Stimulated activated CD4-positive, alpha-beta T cell treated with anti-CD3 and anti-CD28 coated beads, Interleukin-1b, Interleukin-23, amount 100 ng/mL, for 48 hours (primary cell): ENCODE measurements at regions not wholly inside any gene's neighbourhood (a gene's known extent, or its start where the extent isn't known, plus 50 kb on each side); places are given as distances from the start of the nearest gene placed in this dataset.

Source experiments
- DNase-seq: peaks from one replicate; pipeline ENCODE4 v3.0.0-alpha.2; 2020

- no peak for DNase-seq
These were observed 134.5 kb upstream of the DDX18 start for GRCh38 chr2:117679952-117680351.

DNA sequence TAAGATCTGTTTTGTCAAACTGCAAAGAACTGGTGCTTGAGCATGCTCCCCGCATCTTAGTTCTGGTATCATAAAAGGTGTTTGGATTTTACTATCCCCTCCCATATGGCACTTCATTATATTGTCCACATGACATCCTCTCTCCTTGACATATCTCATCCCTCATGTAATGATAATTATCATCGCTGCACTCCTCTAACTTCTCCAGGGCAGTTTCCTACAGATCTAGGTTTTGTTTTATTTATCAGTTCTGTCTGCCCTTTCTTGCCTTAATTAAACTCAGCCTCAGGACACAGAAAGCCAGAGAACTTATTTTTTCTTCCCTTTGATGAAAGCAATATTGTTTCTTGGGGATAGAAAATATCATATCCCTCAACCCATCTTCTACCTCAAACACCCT is 129.6 kb upstream of the DDX18 start:
- DNase-seq, result no peak

DNA sequence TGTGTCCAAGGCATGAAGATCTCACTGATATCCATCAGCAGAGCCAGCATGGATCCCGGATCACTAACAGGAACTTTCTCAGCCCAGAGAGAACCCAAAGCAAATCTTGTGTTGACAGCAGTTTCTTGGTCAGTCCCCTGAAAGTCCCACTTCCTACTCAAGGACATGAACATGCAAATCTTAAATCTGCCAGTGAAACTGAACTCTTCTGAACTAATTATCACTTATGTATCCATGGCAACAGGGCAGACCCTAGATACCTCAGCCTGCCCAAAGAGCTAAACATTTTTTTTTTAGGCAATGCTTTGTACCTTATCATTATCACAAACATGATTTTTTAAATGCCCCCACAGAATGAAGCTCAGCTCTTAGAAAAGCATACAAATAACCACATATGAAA is 127.8 kb upstream of the DDX18 start:
- DNase-seq, result no peak

- DNase-seq, result no peak
These were observed 122.9 kb upstream of the DDX18 start for GRCh38 chr2:117691595-117691994.

- DNase-seq, result no peak
These were observed 122.3 kb upstream of the DDX18 start for GRCh38 chr2:117692001-117692763.

DNA sequence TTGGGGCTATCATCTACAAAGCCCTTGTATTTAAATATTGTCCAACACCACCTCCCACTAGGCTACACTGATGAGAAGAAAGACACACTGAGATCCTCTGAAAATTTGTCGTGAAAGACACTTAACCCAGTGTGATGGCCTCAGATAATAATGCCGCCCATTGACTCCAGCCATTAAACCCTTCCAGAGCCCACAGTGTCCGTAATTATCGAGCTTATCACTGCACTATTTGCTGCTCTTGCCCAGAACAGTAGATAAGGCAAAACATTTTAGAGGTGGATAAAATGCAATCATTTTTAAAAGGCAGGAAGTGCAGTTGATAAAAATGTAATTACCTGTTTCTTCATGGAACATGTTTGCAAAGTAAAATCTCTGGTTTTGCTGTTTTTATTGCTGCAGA is 121.3 kb upstream of the DDX18 start:
- no peak for DNase-seq

GRCh38 chr2:117693651-117694050 is 120.8 kb upstream of the DDX18 start:
- DNase-seq, result no peak

- no peak for DNase-seq
These were observed 116.2 kb upstream of the DDX18 start for GRCh38 chr2:117698287-117698686.

DNA sequence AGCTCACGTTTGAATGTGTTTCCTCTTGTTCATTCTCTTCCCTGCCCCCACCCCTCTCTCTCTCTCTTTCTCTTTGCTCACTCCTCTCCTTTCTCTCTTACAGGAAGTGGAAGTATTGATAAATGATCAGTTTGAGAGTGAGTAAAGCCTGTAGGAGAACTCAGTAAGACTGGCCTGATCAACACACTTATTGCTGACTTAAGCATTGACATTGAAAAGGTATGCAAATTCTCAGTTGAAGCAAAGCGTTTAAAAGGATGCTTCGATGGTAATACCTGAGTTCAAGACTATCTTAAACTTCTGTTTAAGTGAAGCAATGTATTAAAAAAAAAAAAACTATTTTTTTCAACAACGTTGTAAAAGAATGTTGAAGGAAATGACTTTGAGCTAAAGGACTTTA is 115.7 kb upstream of the DDX18 start:
- no peak for DNase-seq

DNA sequence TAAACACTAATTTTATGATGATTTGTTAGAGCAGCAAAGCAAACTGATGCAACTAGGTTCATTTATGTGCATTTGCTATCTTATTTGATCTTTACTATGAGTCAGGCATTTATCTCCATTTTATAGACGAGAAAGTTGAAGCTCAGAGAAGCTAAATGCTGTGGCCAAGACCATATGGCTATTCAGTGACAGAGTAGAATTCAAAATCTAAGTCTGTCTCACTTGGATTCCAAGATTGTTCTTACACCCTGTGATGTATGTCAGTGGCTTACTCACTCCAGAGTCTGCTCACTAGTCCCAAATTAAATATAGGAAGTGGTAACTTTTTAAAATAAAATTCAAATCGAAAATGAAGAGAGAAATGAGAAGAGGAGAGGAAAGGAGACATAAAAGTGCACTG is 114.0 kb upstream of the DDX18 start:
- no peak for DNase-seq

GRCh38 chr2:117701365-117701764 is 113.1 kb upstream of the DDX18 start:
- DNase-seq, result no peak

DNA sequence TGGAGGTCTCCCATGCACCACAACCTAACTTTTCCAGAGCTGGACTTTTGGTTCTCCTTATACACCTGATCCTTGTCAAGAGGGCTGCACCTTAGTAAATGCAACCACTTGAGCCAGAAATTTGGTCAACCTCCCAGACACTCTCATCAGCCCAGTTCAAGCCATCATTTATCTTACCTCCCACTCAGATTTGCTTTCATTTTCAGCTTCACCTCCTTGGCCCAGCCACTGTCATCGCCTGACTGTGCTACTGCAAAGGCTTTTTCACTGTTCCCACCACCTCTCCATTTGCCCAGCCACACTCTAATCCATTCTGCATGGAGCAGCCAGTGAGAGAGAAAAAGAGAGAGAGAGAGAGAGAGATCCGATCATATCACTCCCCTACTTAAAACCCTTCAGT is 112.4 kb upstream of the DDX18 start:
- no peak for DNase-seq

GRCh38 chr2:117703858-117704257 is 110.6 kb upstream of the DDX18 start:
- no peak for DNase-seq

DNA sequence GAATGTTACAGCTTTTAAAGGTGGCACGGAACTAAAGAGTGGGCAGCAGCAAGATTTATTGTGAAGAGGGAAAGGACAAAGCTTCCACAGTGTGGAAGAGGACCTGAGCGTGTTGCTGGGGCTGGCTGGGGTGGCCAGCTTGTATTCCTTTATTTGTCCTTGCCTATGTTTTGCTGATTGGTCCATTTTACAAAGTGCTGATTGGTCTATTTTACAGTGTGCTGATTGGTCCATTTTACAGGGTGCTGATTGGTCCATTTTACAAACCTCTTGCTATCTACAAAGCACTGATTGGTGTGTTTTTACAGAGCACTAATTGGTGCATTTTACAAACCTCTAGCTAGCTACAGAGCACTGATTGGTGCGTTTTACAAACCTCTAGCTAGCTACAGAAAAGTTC is 109.7 kb upstream of the DDX18 start:
- DNase-seq, result no peak

- DNase-seq, result no peak
These were observed 106.6 kb upstream of the DDX18 start for GRCh38 chr2:117707874-117708273.

- DNase-seq, result no peak
These were observed 101.8 kb upstream of the DDX18 start for GRCh38 chr2:117712684-117713083.

DNA sequence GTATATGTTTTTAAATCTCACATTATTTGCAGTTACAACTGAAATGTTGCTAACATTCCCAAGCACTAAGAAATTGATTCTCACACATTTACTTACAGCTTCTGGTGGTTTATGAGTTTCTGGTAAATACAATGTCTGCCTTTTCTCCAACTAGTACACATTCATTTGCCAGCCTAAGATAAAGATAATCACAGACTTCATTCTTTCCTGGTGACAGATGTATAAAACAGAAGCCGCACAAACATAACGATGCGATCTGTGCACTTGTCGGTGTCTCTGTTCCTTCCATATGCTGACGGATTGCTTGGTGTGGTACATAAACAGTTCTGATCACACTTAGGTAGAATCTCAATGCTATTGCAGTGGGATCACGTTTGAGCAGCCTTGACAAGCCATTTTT is 100.4 kb upstream of the DDX18 start:
- no peak for DNase-seq

- no peak for DNase-seq
These were observed 99.6 kb upstream of the DDX18 start for GRCh38 chr2:117714745-117715417.

- no peak for DNase-seq
These were observed 98.0 kb upstream of the DDX18 start for GRCh38 chr2:117716505-117716904.

- DNase-seq, result no peak
These were observed 97.4 kb upstream of the DDX18 start for GRCh38 chr2:117717072-117717471.

DNA sequence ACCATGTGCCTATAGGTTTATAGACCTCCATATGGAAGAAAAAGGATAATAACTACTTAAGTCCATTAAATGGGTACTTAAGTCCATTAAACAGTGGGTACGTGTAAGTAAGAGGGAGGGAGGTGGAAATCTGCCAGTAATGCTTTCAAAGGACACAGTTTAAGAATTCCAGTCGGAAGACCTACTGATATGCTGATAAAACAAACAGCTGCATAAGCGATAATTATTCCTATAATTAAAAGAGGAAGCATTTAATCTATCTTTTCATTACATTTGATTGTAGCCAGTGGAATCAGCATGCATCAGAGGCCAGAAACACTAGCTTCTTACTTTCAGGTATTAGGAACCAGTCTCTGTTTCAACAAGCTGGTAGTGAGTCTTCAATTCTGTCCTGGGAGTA is 96.4 kb upstream of the DDX18 start:
- DNase-seq, result no peak

DNA sequence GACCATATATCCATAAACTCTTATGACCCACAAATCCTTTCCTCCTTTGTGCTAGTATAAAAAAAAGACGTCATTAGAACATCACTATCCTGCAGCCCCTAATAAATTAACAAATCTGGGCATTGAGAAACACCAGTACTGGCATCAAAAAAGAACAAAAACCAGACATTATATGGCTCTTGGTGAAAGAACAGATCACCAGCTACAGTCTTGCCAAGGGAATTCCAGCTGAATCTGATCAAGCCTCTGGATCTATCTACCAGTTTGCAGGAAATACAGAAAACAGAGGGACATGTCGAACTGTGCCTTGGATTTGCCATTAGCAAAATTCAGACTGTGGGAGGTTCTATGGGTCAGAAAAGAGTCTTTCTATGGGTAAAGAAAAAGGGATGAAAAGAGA is 93.7 kb upstream of the DDX18 start:
- DNase-seq, result no peak

DNA sequence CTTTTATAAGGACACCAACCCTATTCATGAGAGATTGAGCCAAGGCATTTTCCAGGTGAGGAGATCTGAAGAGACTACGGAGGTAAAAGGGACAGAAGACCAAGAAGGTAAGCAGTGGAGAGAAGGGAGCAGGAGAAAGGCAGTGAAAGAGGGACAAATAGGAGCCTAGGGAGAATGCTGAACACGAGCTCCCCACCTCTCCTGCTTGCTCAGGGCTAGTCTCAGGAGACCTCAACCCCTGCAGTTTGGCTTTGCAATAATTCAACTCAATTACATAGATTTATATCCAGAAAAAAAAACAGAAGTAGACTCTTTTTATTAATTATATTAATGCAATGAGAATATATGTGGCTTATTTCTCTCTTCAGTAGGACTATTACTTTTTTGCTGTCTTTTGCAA is 91.0 kb upstream of the DDX18 start:
- DNase-seq, result no peak

DNA sequence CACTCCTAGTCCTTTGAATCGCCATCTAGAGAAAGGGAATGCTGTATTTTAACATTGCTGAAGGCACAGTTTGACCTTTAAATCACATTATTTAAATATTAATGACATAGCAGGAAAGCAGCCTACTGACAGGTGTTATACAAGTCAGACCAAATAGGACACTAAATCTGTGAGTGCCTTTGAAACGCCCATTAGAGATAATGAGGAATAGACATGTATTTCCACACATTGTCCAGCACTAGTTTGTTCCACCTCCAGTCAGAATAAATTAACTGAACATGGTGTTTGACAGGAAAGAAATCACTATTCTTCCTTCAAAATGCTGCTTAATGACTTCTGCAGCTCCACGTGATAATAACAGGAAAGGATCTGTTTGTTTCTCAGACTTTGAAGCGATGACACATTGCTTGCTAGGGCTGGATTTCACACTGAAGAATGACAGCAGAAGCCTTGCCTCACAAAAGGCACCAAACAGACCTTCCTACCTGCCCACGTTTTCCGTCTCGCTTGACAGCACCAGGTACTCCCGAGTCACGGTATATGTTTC is 90.5 kb upstream of the DDX18 start:
- DNase-seq, result no peak

DNA sequence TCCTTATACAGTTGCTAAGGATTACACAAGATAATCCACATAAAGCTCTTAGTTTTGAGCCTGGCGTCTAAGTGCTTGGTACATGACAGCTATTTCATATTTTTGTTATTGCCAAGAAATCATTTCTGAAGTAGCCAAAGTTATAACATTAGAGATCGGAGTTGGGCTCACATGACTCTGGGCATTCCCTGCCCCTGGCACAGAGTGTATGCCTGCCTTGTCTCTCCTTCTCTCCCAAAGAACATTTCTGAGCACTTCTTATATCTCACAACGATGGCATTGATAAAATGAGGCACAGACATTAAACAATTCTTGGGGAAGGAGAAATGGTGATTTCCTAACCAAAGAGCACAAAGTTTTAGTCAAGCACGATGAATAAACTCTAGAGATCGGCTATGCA is 87.7 kb upstream of the DDX18 start:
- no peak for DNase-seq
